Gastroesophageal sphincter (tissue), 3 donors: ENCODE measurements at regions not wholly inside any gene's neighbourhood (a gene's known extent, or its start where the extent isn't known, plus 50 kb on each side); places are given as distances from the start of the nearest gene placed in this dataset.

Experiments
- CTCF ChIP-seq, 4 experiments: fragments of 200-600 bp in 2 of 4; fragments of 450-650 bp in 2 of 4; sonication (generic) in 1 of 4; IDR thresholded peaks; one replicate each; pipeline ENCODE4 v1.5.1; 2017 to 2019; ENCODE audit warnings: antibody characterized with exemption in 4 of 4, mild to moderate bottlenecking in 2 of 4, moderate library complexity in 2 of 4
- EP300 ChIP-seq: sonication (generic); formaldehyde crosslinking; IDR thresholded peaks from one replicate; pipeline ENCODE4 v1.6.1; 2017; ENCODE audit warnings: antibody characterized with exemption, mild to moderate bottlenecking
- POLR2A ChIP-seq, 2 donors: fragments of 450-650 bp; IDR thresholded peaks; one replicate each; pipeline ENCODE4 v1.6.1; 2017; ENCODE audit warnings: antibody characterized with exemption in 2 of 2, mild to moderate bottlenecking in 2 of 2, moderate library complexity in 1 of 2
- POLR2AphosphoS5 ChIP-seq: sonication (generic); formaldehyde crosslinking; IDR thresholded peaks from one replicate; pipeline ENCODE4 v1.6.1; 2017; ENCODE audit warnings: antibody characterized with exemption

GRCh38 chr3:13750731-13751130, 129.1 kb downstream of the WNT7A start:
- TF ChIP-seq CTCF (IDR thresholded peaks at IDR 0.05): no peak
- TF ChIP-seq EP300: no peak
- TF ChIP-seq POLR2A (IDR thresholded peaks at IDR 0.05): no peak
- TF ChIP-seq POLR2AphosphoS5: no peak
